ENCODE measurements at regions not wholly inside any gene's neighbourhood (a gene's known extent, or its start where the extent isn't known, plus 50 kb on each side); places are given as distances from the start of the nearest gene placed in this dataset.
A peak's percentile ranks its signal among the peaks of the same experiment; 100 is the strongest.

GRCh38 chr12:28955931-28956330 lies 193.1 kb upstream of the FAR2 start:
- Histone ChIP-seq H3K9me3 (no peaks in the 10 kb centered on the region), H3K27ac (no peak overlapping the region), H3K36me3 (no peaks in the 10 kb centered on the region), H3K27me3 (no peaks in the 10 kb centered on the region), H3K4me1 (no peaks in the 10 kb centered on the region), H3K4me3 (no peak overlapping the region)
- intact Hi-C loops (cut with DNase I): no loop called here
- DNase-seq (no peak), ATAC-seq (no peak)
- TF ChIP-seq CTCF (IDR thresholded peaks at IDR 0.05) (no peak), POLR2A (IDR thresholded peaks at IDR 0.05) (no peak)

DNA sequence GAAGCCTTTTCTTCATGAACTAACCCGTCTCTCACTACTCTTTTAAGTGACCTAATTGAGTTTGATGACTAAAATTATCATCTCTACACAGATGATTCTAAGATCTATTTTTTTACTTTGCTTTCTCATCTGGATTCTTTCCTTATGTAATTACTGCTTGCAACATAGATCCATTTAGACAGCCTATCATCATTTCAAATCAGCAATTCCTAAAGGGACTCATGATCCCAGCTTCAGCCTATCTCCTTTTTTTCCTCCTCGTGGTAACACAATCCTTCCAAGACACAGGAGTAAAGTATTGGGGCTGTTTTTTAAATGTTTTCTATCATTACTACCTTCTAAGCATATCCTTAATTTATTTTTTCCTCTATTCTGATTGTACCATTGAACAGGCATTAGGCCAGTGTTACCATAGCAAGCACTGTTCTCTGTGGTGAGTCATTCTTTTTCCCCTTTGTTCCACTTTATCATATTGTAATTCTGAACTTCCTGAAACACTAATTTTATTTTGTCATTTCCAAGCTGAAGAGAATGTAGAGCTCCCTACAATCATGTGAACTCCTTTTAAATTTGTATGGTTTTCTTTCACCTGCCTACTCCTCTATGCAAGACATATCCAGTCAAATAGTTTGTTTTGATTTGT lies 190.4 kb upstream of the FAR2 start:
- Histone ChIP-seq H3K4me1 (no peaks in the 10 kb centered on the region), H3K4me3 (no peak overlapping the region), H3K36me3 (no peaks in the 10 kb centered on the region), H3K9me3 (no peaks in the 10 kb centered on the region), H3K27me3 (no peaks in the 10 kb centered on the region), H3K27ac (no peak overlapping the region)
- DNase-seq (no peak), ATAC-seq (peak in 2 of 4 donors; percentile 52 to 76)
- intact Hi-C loops (cut with DNase I): no loop called here
- WGBS (ENCODE audit: insufficient coverage, low coverage, low lambda C conversion rate, missing lambda C conversion rate): 48% methylated on average over 2 of the region's 2 CpGs
- TF ChIP-seq POLR2A (IDR thresholded peaks at IDR 0.05) (no peak), CTCF (IDR thresholded peaks at IDR 0.05) (no peak)

GRCh38 chr12:28961948-28962384 lies 187.1 kb upstream of the FAR2 start:
- no peak overlapping the region for H3K4me3 ChIP-seq
- ATAC-seq (peak in 2 of 4 donors; percentile 58 to 66), DNase-seq (no peak)
- H3K9me3 ChIP-seq: no peaks in the 10 kb centered on the region
- H3K27me3 ChIP-seq: no peaks in the 10 kb centered on the region
- H3K27ac ChIP-seq: no peak overlapping the region
- WGBS (ENCODE audit: insufficient coverage, low coverage, low lambda C conversion rate, missing lambda C conversion rate): 20% methylated on average over 1 of the region's 1 CpG
- no peaks in the 10 kb centered on the region for H3K4me1 ChIP-seq
- TF ChIP-seq POLR2A (IDR thresholded peaks at IDR 0.05): no peak
- TF ChIP-seq CTCF (IDR thresholded peaks at IDR 0.05): no peak
- intact Hi-C loops (cut with DNase I): no loop called here
- no peaks in the 10 kb centered on the region for H3K36me3 ChIP-seq

- ATAC-seq (peak in 1 of 4 donors; percentile 14), DNase-seq (no peak)
- H3K4me3 ChIP-seq: no peak overlapping the region
- H3K27ac ChIP-seq: no peak overlapping the region
- 16% methylated on average over 2 of the region's 2 CpGs for WGBS (ENCODE audit: insufficient coverage, low coverage, low lambda C conversion rate, missing lambda C conversion rate)
- no peaks in the 10 kb centered on the region for H3K27me3 ChIP-seq
- no peaks in the 10 kb centered on the region for H3K9me3 ChIP-seq
- no peaks in the 10 kb centered on the region for H3K4me1 ChIP-seq
- TF ChIP-seq POLR2A (IDR thresholded peaks at IDR 0.05) (no peak), CTCF (IDR thresholded peaks at IDR 0.05) (peak in 1 of 4 donors; percentile 17)
- no peaks in the 10 kb centered on the region for H3K36me3 ChIP-seq
- intact Hi-C loops (cut with DNase I): no loop called here
Observed at GRCh38 chr12:28963554-28963953, 185.5 kb upstream of the FAR2 start.

All from right lobe of liver (tissue), 6 donors.